GM12891 (cell line): ENCODE measurements at regions not wholly inside any gene's neighbourhood (a gene's known extent, or its start where the extent isn't known, plus 50 kb on each side); places are given as distances from the start of the nearest gene placed in this dataset.

Source experiments
- PAX5 ChIP-seq: IDR thresholded peaks from 2 replicates; pipeline ENCODE4 v1.6.1; 2011; ENCODE audit warnings: low read length, moderate library complexity, mild to moderate bottlenecking; ENCODE audit not compliant: insufficient read depth, severe bottlenecking
- POLR2A ChIP-seq: IDR thresholded peaks from 2 replicates; pipeline ENCODE4 v1.6.1; 2011; ENCODE audit warnings: low read depth, low read length, control low read depth
- POLR2AphosphoS5 ChIP-seq: IDR thresholded peaks from 2 replicates; pipeline ENCODE4 v1.6.1; 2011; ENCODE audit warnings: low read depth, low read length, control low read depth
- TAF1 ChIP-seq: IDR thresholded peaks from 2 replicates; pipeline ENCODE4 v1.6.1; 2011; ENCODE audit warnings: low read depth, low read length, control low read depth

GRCh38 chr12:94077209-94077608, 71.2 kb upstream of the PLXNC1 start:
- TF ChIP-seq POLR2A (no peak), TAF1 (no peak), PAX5 (no peak), POLR2AphosphoS5 (no peak)
